OCI-LY1 (cell line): ENCODE measurements at regions not wholly inside any gene's neighbourhood (a gene's known extent, or its start where the extent isn't known, plus 50 kb on each side); places are given as distances from the start of the nearest gene placed in this dataset.

Experiments used
- CTCF ChIP-seq: fragments of 200-600 bp; sonication (generic), shearing (Covaris generic); IDR thresholded peaks from 2 replicates; pipeline ENCODE4 v1.5.1; 2017; ENCODE audit warnings: mild to moderate bottlenecking, antibody characterized with exemption, low read length, moderate library complexity, mixed read lengths
- EZH2 ChIP-seq: fragments of 200-600 bp; sonication (generic), shearing (Covaris generic); IDR thresholded peaks from 2 replicates; pipeline ENCODE4 v1.8.0; 2017; ENCODE audit warnings: borderline replicate concordance, mixed run types, mild to moderate bottlenecking, antibody characterized with exemption, low read length, moderate library complexity, mixed read lengths

DNA sequence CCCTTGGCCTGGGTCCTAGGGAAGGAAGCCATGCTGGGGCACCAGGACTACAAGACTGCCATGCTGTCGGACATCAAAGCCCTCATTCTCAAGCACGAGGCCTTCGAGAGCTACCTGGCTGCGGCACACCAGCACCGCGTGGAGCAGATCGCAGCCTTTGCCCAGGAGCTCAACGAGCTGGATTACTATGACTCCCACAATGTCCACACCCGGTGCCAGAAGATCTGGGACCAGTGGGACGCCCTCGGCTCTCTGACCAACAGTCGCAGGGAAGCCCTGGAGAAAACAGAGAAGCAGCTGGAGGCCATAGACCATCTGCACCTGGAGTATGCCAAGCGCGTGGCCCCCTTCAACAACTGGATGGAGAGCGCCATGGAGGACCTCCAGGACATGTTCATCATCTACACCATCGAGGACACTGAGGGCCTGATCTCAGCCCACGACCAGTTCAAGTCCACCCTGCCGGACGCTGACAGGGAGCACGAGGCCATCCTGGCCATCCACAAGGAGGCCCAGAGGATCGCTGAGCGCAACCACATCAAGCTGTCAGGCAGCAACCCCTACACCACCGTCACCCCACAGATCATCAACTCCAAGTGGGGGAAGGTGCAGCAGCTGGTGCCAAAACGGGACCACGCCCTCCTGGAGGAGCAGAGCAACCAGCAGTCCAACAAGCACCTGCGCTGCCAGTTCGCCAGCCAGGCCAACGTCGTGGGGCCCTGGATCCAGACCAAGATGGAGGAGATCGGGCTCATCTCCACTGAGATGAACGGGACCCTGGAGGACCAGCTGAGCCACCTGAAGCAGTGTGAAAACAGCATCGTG is 487.0 kb downstream of the TRAM1L1 start:
- TF ChIP-seq CTCF: no peak
- no peak for TF ChIP-seq EZH2
